Ovary (tissue), 7 donors: ENCODE measurements at regions not wholly inside any gene's neighbourhood (a gene's known extent, or its start where the extent isn't known, plus 50 kb on each side); places are given as distances from the start of the nearest gene placed in this dataset.

Experiments
- DNase-seq, 5 donors: peaks; one replicate each; pipeline ENCODE4 v3.0.0-alpha.2; 2019 to 2020
- H3K27ac ChIP-seq, 2 donors: fragments of 200-600 bp; one replicate each; pipeline versions ENCODE4 v1.5.1 to v1.8.0; 2019 to 2022
- H3K27me3 ChIP-seq: fragments of 200-600 bp; one replicate; pipeline ENCODE4 v1.8.0; 2022
- H3K36me3 ChIP-seq: fragments of 200-600 bp; sonication (generic); one replicate; pipeline ENCODE4 v1.5.1; 2019
- H3K4me1 ChIP-seq: one replicate; pipeline ENCODE4 v1.8.1; 2013; ENCODE audit warnings: mild to moderate bottlenecking, moderate library complexity; ENCODE audit not compliant: insufficient read depth
- H3K4me3 ChIP-seq: fragments of 200-600 bp; sonication (generic); one replicate; pipeline ENCODE4 v1.5.1; 2017
- H3K9me3 ChIP-seq, 2 donors: fragments of 200-600 bp in 1 of 2; sonication (generic) in 1 of 2; one replicate each; pipeline versions ENCODE4 v1.5.1 to v1.8.1; 2013 to 2019; ENCODE audit warnings: mild to moderate bottlenecking in 1 of 2, moderate library complexity in 1 of 2
- EP300 ChIP-seq: sonication (generic); formaldehyde crosslinking; IDR thresholded peaks from one replicate; pipeline ENCODE4 v1.6.1; 2017; ENCODE audit warnings: antibody characterized with exemption
- POLR2A ChIP-seq: fragments of 450-650 bp; IDR thresholded peaks from one replicate; pipeline ENCODE4 v1.6.1; 2017; ENCODE audit warnings: antibody characterized with exemption, mild to moderate bottlenecking, moderate library complexity
- WGBS, 3 donors: extraction: QIAGEN DNeasy Blood & Tissue Kit in 1 of 3; methylation state at CpG; one replicate each; pipeline versions ENCODE4 v1.1.5 to v1.1.7; 2013 to 2017; 5-methylcytosine and 5-hydroxymethylcytosine counted together
- intact Hi-C, 4 donors: fragments of 100-400 bp; cut with DNase I; formaldehyde crosslinking; loops; one replicate each; pipeline versions ENCODE4 v1.11.0 to v1.15.1; 2022 to 2023
- TF ChIP-seq, protein P1 (sequence below), 3 donors: fragments of 450-650 bp in 2 of 3; fragments of 200-600 bp in 1 of 3; IDR thresholded peaks; one replicate each; pipeline versions ENCODE4 v1.5.1 to v1.8.0; 2016 to 2022; ENCODE audit warnings: antibody characterized with exemption in 3 of 3, mild to moderate bottlenecking in 1 of 3
- donor health status: DM: no; HTN: no; CAD: no; lungs with moderate emphysema.
- donor health status: DM: no; HTN: no; CAD: no.
- donor health status: Bipolar disorder and iron deficiency.
- donor health status: DM: no; HTN: no; CAD: no.
- donor health status: DM: yes; HTN: yes; CAD: no.

DNA sequence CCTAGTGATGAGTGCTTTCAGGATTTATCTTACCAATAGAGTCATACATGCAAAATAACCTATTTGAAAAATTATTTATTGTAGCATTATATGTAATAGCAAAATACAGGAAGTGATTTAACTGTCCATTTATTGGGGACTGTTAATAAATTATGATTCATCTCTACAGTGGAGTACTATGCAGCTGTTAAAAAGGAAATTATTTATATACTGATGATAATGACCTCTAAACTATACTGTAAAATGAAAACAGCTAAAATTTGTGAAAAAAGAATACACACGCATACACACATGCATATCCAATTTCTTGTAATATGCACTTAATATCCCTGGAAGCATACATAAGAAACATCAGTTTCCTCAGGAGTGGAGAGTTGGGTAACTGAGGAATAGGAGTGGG lies 58.0 kb upstream of the PALM2AKAP2 start:
- Histone ChIP-seq H3K9me3 (no peaks in the 10 kb centered on the region), H3K27ac (no peak overlapping the region), H3K4me3 (no peak overlapping the region), H3K27me3 (no peaks in the 10 kb centered on the region), H3K36me3 (no peaks in the 10 kb centered on the region), H3K4me1 (no peaks in the 10 kb centered on the region)
- intact Hi-C loops, result no loop called here
- no peak for DNase-seq
- TF ChIP-seq POLR2A, result no peak
- no peak for TF ChIP-seq EP300
- TF ChIP-seq, protein P1, sequence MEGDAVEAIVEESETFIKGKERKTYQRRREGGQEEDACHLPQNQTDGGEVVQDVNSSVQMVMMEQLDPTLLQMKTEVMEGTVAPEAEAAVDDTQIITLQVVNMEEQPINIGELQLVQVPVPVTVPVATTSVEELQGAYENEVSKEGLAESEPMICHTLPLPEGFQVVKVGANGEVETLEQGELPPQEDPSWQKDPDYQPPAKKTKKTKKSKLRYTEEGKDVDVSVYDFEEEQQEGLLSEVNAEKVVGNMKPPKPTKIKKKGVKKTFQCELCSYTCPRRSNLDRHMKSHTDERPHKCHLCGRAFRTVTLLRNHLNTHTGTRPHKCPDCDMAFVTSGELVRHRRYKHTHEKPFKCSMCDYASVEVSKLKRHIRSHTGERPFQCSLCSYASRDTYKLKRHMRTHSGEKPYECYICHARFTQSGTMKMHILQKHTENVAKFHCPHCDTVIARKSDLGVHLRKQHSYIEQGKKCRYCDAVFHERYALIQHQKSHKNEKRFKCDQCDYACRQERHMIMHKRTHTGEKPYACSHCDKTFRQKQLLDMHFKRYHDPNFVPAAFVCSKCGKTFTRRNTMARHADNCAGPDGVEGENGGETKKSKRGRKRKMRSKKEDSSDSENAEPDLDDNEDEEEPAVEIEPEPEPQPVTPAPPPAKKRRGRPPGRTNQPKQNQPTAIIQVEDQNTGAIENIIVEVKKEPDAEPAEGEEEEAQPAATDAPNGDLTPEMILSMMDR (IDR thresholded peaks at IDR 0.05), result no peak
- 97 to 98% (median 98%) methylated on average over 1 of the region's 1 CpG for WGBS, 3 donors

DNA sequence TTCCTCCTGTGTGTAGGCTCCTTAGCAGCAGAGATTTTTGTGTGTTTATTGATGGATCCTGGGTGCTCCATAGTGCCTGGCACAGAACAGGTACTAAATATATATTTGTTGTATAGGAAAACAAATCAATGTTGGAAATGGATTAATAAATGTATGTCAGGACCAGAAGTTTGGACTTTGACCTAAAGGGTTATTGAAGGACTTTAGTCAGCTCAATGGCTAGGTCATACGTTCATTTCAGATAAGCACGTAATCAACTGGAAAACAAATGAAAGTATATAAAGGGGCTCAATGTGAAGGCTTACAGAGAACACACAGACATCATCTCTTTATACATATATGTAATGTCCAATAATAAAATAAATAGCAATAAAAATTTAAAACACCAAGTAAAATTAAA lies 56.2 kb upstream of the PALM2AKAP2 start:
- Histone ChIP-seq H3K4me1 (no peaks in the 10 kb centered on the region), H3K9me3 (no peaks in the 10 kb centered on the region), H3K4me3 (no peak overlapping the region), H3K27me3 (no peaks in the 10 kb centered on the region), H3K36me3 (no peaks in the 10 kb centered on the region), H3K27ac (no peak overlapping the region)
- intact Hi-C loops, result no loop called here
- 79 to 88% (median 84%) methylated on average over 2 of the region's 2 CpGs for WGBS, 3 donors
- TF ChIP-seq POLR2A, result no peak
- TF ChIP-seq, protein P1 (IDR thresholded peaks at IDR 0.05), result no peak
- no peak for TF ChIP-seq EP300
- no peak for DNase-seq

DNA sequence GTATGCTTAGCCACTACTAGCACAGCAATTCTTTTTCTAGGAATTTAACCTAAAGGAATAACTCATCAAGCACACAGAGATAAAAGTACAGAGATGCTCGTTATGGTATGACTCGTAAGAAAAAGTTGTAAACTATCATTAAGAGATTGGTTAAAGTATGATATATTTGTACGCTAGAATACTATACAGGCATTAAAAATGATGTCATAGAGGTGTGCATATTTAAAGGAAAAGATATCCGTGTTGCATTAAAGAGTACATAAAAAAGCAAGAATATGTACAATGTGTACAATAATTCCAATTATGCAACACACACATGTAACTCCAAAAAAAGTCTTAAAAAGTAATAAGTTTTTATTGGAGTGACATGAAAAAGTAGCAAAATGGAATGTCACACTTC lies 54.5 kb upstream of the PALM2AKAP2 start:
- 77 to 79% (median 78%) methylated on average over 4 of the region's 4 CpGs for WGBS, 3 donors
- H3K4me3 ChIP-seq, result no peak overlapping the region
- H3K27me3 ChIP-seq, result no peaks in the 10 kb centered on the region
- no peak overlapping the region for H3K27ac ChIP-seq
- TF ChIP-seq, protein P1 (IDR thresholded peaks at IDR 0.05), result no peak
- no peak for TF ChIP-seq POLR2A
- H3K9me3 ChIP-seq, result no peaks in the 10 kb centered on the region
- H3K4me1 ChIP-seq, result no peaks in the 10 kb centered on the region
- no peak for DNase-seq
- no peaks in the 10 kb centered on the region for H3K36me3 ChIP-seq
- intact Hi-C loops, result no loop called here

DNA sequence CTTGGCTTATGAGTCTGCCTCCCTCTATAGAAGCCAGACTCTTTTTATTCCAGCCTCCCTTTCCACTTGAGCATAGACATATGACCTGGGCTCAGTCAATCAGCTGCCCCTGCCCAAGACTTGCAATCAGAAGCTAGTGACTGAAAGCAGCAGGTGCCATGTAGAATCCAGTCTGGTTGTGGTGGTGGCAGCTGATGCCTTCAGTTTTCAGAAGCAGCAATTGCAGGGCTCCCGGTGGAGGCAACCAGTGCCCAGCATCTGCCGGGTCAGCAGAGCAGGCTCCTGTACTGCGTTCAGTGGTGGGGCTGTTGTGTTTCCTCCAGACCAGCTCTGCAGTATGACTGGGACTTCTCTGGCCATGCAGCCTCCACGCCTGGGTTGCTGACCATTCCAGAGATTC lies 53.9 kb upstream of the PALM2AKAP2 start:
- Histone ChIP-seq H3K36me3 (no peaks in the 10 kb centered on the region), H3K4me3 (no peak overlapping the region), H3K4me1 (no peaks in the 10 kb centered on the region), H3K9me3 (no peaks in the 10 kb centered on the region), H3K27me3 (no peaks in the 10 kb centered on the region), H3K27ac (no peak overlapping the region)
- DNase-seq, result no peak
- WGBS, 3 donors, result 81 to 88% (median 83%) methylated on average over 4 of the region's 4 CpGs
- no peak for TF ChIP-seq EP300
- intact Hi-C loops, result no loop called here

DNA sequence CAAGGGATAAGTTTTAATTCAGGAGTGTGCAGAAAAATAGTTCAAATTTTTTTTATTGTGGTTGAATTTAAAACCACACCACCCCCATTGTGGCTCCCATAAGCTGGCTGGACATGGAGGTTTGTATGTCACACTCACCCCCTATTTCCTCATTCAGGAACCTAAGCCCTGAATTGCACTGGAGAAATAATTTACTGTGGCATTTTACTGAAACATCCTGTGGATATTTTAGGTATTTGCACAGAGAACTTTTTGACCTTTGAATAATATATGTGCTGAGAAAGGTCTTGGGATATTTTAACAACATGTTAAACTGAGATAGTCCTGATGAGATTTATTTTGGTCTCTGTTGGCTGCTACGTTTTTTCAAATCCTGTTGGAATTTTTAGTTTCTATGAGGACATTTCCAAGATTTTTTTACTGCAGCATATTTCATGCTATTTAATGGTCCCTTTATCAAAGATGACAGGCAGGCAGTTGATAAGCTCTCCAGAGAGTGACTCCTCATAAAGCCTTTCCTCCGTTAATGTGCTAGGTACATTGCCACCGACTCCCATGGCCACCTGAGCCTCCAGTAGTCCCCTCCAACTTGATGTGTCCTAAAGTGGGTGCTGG lies 51.2 kb upstream of the PALM2AKAP2 start:
- Histone ChIP-seq H3K4me1 (no peaks in the 10 kb centered on the region), H3K9me3 (no peaks in the 10 kb centered on the region), H3K36me3 (no peaks in the 10 kb centered on the region), H3K4me3 (no peak overlapping the region), H3K27me3 (no peaks in the 10 kb centered on the region), H3K27ac (no peak overlapping the region)
- TF ChIP-seq POLR2A, result no peak
- no peak for TF ChIP-seq EP300
- TF ChIP-seq, protein P1 (IDR thresholded peaks at IDR 0.05), result no peak
- intact Hi-C loops, result no loop called here
- no peak for DNase-seq
- WGBS, 3 donors, result 13 to 24% (median 13%) methylated on average over 3 of the region's 3 CpGs
